GM12878 (cell line): ENCODE measurements at regions not wholly inside any gene's neighbourhood (a gene's known extent, or its start where the extent isn't known, plus 50 kb on each side); places are given as distances from the start of the nearest gene placed in this dataset.

Experiments
- BHLHE40 ChIP-seq, 2 experiments: fragments of 450-650 bp in 1 of 2; IDR thresholded peaks; 2 replicates each; pipeline ENCODE4 v1.6.1; 2011 to 2017; ENCODE audit warnings: low read depth in 2 of 2, borderline replicate concordance in 1 of 2, improper control_type of control experiment in 1 of 2, low read length in 1 of 2, mild to moderate bottlenecking in 1 of 2
- CHD2 ChIP-seq: IDR thresholded peaks from 2 replicates; pipeline ENCODE4 v1.6.1; 2011; ENCODE audit warnings: low read depth, low read length, improper control_type of control experiment, borderline replicate concordance
- JUNB ChIP-seq: IDR thresholded peaks from 2 replicates; pipeline ENCODE4 v1.6.1; 2016; ENCODE audit warnings: antibody characterized with exemption, mild to moderate bottlenecking
- KAT2A ChIP-seq: conservative IDR thresholded peaks from 2 replicates; pipeline ENCODE4 v1.6.1; 2011; ENCODE audit warnings: low read depth, low read length; ENCODE audit not compliant: control insufficient read depth
- NR2C2 ChIP-seq: IDR thresholded peaks from 2 replicates; pipeline ENCODE4 v1.6.1; 2011; ENCODE audit warnings: borderline replicate concordance, low read depth; ENCODE audit not compliant: control insufficient read depth, insufficient read length
- RAD21 ChIP-seq: IDR thresholded peaks from 2 replicates; pipeline ENCODE4 v1.6.1; 2011; ENCODE audit warnings: mild to moderate bottlenecking, low read depth, low read length, moderate library complexity; ENCODE audit not compliant: insufficient read depth
- RCOR1 ChIP-seq: conservative IDR thresholded peaks from 2 replicates; pipeline ENCODE4 v1.6.1; 2012; ENCODE audit warnings: low read depth, low read length, improper control_type of control experiment
- SMC3 ChIP-seq: IDR thresholded peaks from 2 replicates; pipeline ENCODE4 v1.6.1; 2011; ENCODE audit warnings: low read length, improper control_type of control experiment, borderline replicate concordance
- TF ChIP-seq, protein P1 (sequence below), 3 experiments: IDR thresholded peaks in 2 of 3; conservative IDR thresholded peaks in 1 of 3; 2 replicates each; pipeline ENCODE4 v1.5.1; 2011; ENCODE audit warnings: low read depth in 3 of 3, low read length in 3 of 3, mild to moderate bottlenecking in 3 of 3, control low read depth in 2 of 3, moderate library complexity in 2 of 3, inconsistent platforms in 1 of 3, mixed read lengths in 1 of 3; ENCODE audit not compliant: control insufficient read depth in 2 of 3, insufficient read depth in 1 of 3; ENCODE audit errors: extremely low read depth in 1 of 3

DNA sequence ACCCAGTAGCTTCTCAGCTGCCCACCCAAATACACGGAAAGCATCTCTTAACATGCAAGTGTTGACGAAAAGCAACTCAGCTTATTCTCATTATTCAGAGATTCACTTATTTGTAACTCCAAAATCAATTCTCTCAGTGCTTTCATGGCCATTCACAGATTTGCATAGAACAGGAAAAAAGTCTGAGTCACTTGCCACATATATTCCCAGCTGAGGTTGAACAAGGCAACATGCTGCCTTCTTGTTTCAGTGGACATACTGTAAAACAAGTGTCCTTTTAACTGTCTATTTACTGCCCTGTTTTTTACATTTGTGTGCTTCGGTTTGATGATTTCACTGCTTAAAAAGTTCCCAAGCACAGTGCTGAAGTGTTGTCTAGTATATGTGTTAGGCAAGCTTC, 273.0 kb downstream of the LTN1 start:
- TF ChIP-seq CHD2 (no peak), RAD21 (no peak), RCOR1 (no peak), JUNB (no peak), SMC3 (no peak), KAT2A (no peak), NR2C2 (no peak), BHLHE40 (IDR thresholded peaks at IDR 0.05; ENCODE audit: borderline replicate concordance in 1 of 2, low read depth in 2 of 2, low read length in 1 of 2) (no peak)
- TF ChIP-seq, protein P1, sequence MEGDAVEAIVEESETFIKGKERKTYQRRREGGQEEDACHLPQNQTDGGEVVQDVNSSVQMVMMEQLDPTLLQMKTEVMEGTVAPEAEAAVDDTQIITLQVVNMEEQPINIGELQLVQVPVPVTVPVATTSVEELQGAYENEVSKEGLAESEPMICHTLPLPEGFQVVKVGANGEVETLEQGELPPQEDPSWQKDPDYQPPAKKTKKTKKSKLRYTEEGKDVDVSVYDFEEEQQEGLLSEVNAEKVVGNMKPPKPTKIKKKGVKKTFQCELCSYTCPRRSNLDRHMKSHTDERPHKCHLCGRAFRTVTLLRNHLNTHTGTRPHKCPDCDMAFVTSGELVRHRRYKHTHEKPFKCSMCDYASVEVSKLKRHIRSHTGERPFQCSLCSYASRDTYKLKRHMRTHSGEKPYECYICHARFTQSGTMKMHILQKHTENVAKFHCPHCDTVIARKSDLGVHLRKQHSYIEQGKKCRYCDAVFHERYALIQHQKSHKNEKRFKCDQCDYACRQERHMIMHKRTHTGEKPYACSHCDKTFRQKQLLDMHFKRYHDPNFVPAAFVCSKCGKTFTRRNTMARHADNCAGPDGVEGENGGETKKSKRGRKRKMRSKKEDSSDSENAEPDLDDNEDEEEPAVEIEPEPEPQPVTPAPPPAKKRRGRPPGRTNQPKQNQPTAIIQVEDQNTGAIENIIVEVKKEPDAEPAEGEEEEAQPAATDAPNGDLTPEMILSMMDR (IDR thresholded peaks at IDR 0.05 in 2 of 3, conservative IDR thresholded peaks at IDR 0.05 in 1 of 3; ENCODE audit: control insufficient read depth in 2 of 3, extremely low read depth in 1 of 3, insufficient read depth in 1 of 3, low read depth in 3 of 3, low read length in 3 of 3) = no peak
